IPS DF 4.7 (cell line): ENCODE measurements at regions not wholly inside any gene's neighbourhood (a gene's known extent, or its start where the extent isn't known, plus 50 kb on each side); places are given as distances from the start of the nearest gene placed in this dataset.
"Not testable (repeated sequence)": the region's sequence is repeated elsewhere in the genome, so short reads cannot be mapped to it uniquely, and the experiment has no call there.

Experiments used
- DNase-seq: peaks from one replicate; pipeline ENCODE4 v3.0.0-alpha.2; 2013; ENCODE audit warnings: low spot score; ENCODE audit errors: extremely low read depth

- DNase-seq: no peak
Measured at GRCh38 chr7:106583706-106584690, 77.0 kb downstream of the CCDC71L start.

- no peak for DNase-seq
Measured at GRCh38 chr7:106583100-106583499, 77.9 kb downstream of the CCDC71L start.

- DNase-seq: no peak
Measured at GRCh38 chr7:106582365-106582764, 78.6 kb downstream of the CCDC71L start.

GRCh38 chr7:106579086-106579485, 81.9 kb downstream of the CCDC71L start:
- not testable (repeated sequence) for DNase-seq

- no peak for DNase-seq
Measured at GRCh38 chr7:106575138-106575823, 85.7 kb downstream of the CCDC71L start.

GRCh38 chr7:106573738-106574137, 87.2 kb downstream of the CCDC71L start:
- no peak for DNase-seq

GRCh38 chr7:106573125-106573663, 87.8 kb downstream of the CCDC71L start:
- no peak for DNase-seq

GRCh38 chr7:106572394-106573124, 88.4 kb downstream of the CCDC71L start:
- DNase-seq: no peak

- DNase-seq: no peak
Measured at GRCh38 chr7:106571563-106571962, 89.4 kb downstream of the CCDC71L start.

GRCh38 chr7:106570948-106571418, 90.0 kb downstream of the CCDC71L start:
- no peak for DNase-seq

GRCh38 chr7:106570146-106570545, 90.8 kb downstream of the CCDC71L start:
- DNase-seq: no peak

- no peak for DNase-seq
Measured at GRCh38 chr7:106569500-106569929, 91.4 kb downstream of the CCDC71L start.

- DNase-seq: no peak
Measured at GRCh38 chr7:106568680-106569499, 92.1 kb downstream of the CCDC71L start.

- no peak for DNase-seq
Measured at GRCh38 chr7:106568002-106568679, 92.8 kb downstream of the CCDC71L start.

- DNase-seq: not testable (repeated sequence)
Measured at GRCh38 chr7:106567204-106568001, 93.6 kb downstream of the CCDC71L start.

- DNase-seq: no peak
Measured at GRCh38 chr7:106566672-106567071, 94.3 kb downstream of the CCDC71L start.

- no peak for DNase-seq
Measured at GRCh38 chr7:106566196-106566595, 94.8 kb downstream of the CCDC71L start.

- no peak for DNase-seq
Measured at GRCh38 chr7:106565428-106565827, 95.5 kb downstream of the CCDC71L start.
